ENCODE measurements at regions not wholly inside any gene's neighbourhood (a gene's known extent, or its start where the extent isn't known, plus 50 kb on each side); places are given as distances from the start of the nearest gene placed in this dataset.
"Not testable (repeated sequence)": the region's sequence is repeated elsewhere in the genome, so short reads cannot be mapped to it uniquely, and the experiment has no call there.

DNA sequence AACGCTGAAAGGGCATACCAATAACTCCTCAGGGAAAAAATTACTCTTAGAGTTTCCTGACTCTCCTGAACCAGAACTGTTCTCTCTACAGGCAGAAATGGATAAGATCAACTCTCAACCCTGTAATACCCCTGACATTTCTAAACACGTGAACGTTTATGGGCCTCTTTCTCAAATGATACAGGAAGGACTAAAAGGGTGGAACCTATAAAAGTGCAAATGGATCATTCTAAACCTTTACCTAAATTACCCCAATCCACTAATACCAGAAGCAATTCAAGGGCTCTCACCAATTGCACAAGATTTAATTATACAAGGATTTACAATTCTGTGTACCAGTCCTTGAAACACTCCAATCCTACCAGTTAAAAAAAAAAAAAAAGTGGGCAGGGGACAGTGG is 98.0 kb upstream of the FAM174B start:
- no peak for DNase-seq (ENCODE audit: low read depth in 2 of 2)

- no peak for DNase-seq (ENCODE audit: low read depth in 2 of 2)
Measured at GRCh38 chr15:92763459-92763858, 107.9 kb upstream of the FAM174B start.

DNA sequence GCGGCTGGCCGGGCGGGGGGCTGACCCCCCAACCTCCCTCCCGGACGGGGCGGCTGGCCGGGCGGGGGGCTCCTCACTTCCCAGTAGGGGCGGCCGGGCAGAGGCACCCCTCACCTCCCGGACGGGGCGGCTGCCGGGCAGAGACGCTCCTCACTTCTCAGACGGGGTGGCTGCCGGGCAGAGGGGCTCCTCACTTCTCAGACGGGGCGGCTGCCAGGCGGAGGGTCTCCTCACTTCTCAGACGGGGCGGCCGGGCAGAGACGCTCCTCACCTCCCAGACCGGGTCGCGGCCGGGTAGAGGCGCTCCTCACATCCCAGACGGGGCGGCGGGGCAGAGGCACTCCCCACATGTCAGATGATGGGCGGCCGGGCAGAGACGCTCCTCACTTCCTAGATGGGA is 112.6 kb upstream of the FAM174B start:
- not testable (repeated sequence) for DNase-seq (ENCODE audit: low read depth in 2 of 2)

DNA sequence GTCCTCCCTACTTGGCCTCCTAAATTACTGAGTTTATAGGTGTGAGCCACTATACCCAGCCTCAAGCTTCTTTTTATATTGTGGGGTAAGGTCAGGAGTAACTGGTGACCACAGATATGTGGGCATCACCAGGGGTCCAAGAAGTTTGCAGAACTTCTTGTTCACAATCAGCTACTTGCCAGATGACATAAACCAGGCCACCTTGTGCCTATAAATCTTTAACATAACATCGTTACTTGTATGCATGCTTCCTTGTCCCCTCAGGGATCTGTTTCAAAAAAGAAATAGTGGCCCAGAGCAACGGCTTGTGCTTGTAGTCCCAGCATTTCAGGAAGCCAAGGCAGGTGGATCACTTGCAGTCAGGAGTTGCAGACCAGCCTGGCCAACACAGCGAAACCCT is 115.1 kb upstream of the FAM174B start:
- no peak for DNase-seq (ENCODE audit: low read depth in 2 of 2)

GRCh38 chr15:92772061-92772460 is 116.5 kb upstream of the FAM174B start:
- DNase-seq (ENCODE audit: low read depth in 2 of 2), result no peak

- no peak for DNase-seq (ENCODE audit: low read depth in 2 of 2)
Measured at GRCh38 chr15:92772626-92773244, 117.2 kb upstream of the FAM174B start.

GRCh38 chr15:92773340-92773739 is 117.8 kb upstream of the FAM174B start:
- DNase-seq (ENCODE audit: low read depth in 2 of 2), result no peak

- DNase-seq (ENCODE audit: low read depth in 2 of 2), result no peak
Measured at GRCh38 chr15:92779874-92780273, 120.2 kb upstream of the CHD2 start.

GRCh38 chr15:92780843-92781242 is 119.3 kb upstream of the CHD2 start:
- DNase-seq (ENCODE audit: low read depth in 2 of 2), result no peak

DNA sequence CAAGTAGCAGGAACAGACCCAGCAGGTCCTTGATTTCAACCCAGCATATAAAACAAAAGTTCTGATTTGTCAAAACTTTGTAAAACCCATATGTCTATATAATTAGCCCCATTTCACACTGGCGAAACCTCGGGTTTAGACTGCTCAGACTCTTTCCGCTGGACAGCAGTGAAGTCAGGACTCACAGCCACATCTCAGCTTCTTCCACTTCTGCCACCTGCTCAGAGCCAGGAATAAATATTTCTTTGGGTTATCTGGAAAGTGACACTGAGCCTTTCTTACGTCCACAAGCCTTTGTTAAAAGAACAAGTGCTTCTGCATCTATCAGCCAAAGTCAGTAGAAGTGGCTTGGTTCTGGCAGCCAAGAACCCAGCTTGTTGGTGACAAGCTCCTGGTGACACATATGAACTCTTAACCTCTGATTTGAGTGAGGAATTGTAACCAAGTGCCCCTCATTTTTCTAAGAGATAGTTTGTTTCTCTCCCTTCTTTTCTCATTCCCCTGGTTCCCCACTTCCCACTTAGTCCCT is 118.1 kb upstream of the CHD2 start:
- DNase-seq (ENCODE audit: low read depth in 2 of 2), result no peak

DNA sequence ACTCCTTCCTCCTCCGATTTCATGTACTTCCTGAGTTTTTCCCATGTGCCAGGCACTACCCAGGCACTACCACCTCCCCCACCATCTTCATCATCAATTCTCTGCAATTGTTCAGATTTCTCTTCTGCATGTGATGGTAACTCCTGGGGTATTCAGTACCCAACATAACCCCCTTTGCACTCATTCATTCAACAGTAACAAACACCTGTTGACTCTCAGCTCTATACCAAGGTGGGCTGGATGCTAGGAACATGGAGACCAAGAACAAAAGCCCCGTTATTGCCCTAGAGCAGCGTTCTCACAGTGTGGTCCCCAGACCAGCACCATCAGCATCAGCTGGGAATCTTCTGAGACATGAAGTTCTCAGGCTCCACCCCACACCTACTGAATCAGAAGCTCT is 113.0 kb upstream of the CHD2 start:
- DNase-seq (ENCODE audit: low read depth in 2 of 2), result no peak

DNA sequence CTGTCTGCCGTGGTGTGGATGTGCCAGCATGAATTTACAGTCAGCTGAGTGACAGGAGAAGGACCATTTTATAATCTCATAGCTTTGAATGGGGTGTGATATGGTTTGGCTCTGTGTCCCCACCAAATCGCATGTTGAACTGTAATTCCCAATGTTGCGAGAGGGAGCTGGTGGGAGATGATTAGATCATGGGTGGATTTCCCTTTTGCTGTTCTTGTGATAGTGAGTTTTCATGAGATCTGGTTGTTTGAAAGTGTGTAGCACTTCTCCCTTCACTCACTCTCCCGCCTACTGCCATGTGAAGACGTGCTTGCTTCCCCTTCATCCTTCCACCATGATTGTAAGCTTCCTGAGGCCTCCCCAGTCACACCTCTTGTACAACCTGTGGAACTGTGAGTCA is 111.9 kb upstream of the CHD2 start:
- no peak for DNase-seq (ENCODE audit: low read depth in 2 of 2)

GRCh38 chr15:92788793-92789192 is 111.3 kb upstream of the CHD2 start:
- not testable (repeated sequence) for DNase-seq (ENCODE audit: low read depth in 2 of 2)

- DNase-seq (ENCODE audit: low read depth in 2 of 2), result no peak
Measured at GRCh38 chr15:92796161-92796611, 103.9 kb upstream of the CHD2 start.

DNA sequence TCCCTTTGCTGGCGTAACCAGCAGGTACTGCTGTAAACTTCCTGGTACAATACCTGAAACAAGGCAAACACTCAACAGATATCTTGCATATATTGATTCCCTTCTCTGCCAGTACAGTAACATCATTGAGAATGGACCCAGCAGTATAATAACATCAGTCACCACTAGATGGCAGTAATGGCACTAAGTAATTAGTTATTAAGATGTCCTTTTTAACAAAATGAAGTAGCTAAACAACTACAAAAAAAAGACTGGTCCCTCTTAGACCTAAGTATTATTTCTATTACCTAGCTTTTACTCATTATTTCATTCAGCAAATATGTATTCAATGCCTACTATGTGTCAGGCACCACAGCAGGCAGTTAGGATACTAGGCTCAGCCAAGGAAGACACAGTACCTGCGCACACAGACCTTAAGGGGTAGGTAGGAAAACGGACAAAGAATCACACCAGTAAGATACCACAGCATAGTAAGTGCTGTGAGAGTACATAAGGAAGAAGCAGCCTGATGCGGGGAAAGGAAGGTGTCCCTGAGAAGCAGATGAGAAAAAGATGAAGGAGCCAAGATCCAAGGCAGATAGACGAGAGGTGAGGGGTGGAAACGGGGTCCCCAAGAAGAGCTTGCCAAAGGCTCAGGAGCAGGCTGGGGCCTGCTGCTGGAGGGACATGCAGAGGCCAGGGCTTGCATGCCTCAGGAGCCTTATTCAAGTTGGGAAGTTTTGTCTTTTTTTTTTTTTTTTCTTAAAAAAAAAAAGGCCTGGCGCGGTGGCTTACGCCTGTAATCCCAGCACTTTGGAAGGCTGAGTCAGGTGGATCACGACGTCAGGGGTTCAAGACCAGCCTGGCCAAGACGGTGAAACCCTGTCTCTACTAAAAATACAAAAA is 102.7 kb upstream of the CHD2 start:
- no peak for DNase-seq (ENCODE audit: low read depth in 2 of 2)

- DNase-seq (ENCODE audit: low read depth in 2 of 2), result no peak
Measured at GRCh38 chr15:92800013-92800412, 100.1 kb upstream of the CHD2 start.

DNA sequence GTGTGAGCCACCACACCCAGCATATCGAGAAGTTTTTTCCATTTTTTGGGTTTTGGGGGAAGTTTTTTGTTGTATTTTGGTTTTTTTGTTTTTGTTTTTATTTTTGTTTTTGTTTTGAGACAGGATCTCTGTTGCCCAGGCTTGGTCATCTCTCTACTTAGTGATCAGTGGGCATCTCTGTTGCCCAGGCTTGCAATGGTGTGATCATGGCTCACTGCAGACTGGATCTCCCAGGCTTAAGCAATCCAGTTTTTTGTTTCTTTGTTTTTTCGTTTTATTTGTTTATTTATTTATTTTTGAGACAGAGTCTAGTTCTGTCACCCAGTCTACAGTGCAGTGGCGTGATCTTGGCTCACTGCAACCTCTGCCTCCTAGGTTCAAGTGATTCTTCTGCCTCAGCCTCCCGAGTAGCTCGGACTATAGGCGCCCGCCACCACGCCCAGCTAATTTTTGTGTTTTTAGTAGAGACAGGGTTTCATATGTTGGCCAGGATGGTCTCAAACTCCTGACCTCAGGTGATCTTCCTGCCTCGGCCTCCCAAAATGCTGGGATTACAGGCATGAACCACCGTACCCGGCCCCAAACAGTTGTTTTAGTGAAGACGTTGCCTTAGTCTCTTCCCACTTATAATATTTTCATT is 99.6 kb upstream of the CHD2 start:
- DNase-seq (ENCODE audit: low read depth in 2 of 2), result not testable (repeated sequence)

GRCh38 chr15:92801056-92801773 is 98.9 kb upstream of the CHD2 start:
- DNase-seq (ENCODE audit: low read depth in 2 of 2), result not testable (repeated sequence)

DNA sequence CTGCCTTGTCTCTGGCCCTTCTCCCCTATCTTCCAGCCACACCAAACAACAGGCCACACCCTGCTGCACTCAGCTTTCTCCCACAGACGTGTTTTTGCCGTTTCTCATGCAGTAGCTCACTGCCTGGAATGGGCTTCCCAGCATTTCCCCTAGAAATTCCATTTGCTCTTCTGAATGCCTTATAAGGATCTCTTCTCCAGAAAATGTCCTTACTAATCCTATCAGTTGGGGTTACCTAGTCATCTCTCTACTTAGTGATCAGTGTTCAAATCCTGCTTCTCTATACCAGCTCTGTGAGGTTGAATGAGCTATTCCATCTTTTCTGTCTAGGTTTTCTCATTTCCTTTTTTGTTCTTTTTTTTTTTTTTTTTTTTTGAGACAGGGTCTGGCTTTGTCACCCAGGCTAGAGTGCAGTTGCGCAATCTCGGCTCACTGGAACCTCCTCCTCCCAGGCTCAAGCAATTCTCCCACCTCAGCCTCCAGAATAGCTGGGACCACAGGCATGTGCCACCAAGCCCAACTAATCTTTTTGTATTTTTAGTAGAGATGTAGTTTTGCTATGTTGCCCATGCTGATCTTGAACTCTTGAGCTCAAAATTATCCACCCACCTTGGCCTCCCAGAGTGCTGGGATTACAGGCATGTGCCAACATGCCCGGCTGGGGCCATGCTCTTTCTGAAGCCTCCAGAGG is 98.2 kb upstream of the CHD2 start:
- no peak for DNase-seq (ENCODE audit: low read depth in 2 of 2)

DNA sequence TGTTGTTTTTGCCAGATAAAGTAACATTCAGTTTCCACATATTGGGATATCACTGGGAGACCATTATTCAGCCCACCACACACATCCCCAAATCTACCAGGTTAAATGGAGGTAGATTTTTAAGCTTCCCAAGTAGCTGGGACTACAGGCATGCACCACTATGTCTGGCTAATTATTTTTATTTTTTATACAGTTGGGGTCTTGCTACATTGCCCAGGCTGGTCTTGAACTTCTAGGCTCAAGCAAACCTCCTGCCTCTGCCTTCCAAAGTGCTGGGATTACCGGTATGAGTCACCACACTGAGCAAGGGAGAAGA is 96.6 kb upstream of the CHD2 start:
- DNase-seq (ENCODE audit: low read depth in 2 of 2), result no peak

- peak; percentile 18 to 51 for DNase-seq (ENCODE audit: low read depth in 2 of 2)
Measured at GRCh38 chr15:92803852-92804609, 96.1 kb upstream of the CHD2 start.

All from activated CD8-positive, alpha-beta memory T cell treated with anti-CD3 and anti-CD28 coated beads for 4 hours (primary cell).